T-helper 1 cell (primary cell): ENCODE measurements at regions not wholly inside any gene's neighbourhood (a gene's known extent, or its start where the extent isn't known, plus 50 kb on each side); places are given as distances from the start of the nearest gene placed in this dataset.
A peak's percentile ranks its signal among the peaks of the same experiment; 100 is the strongest.

ENCODE experiments used
- DNase-seq, 5 donors: peaks; one replicate each; pipeline ENCODE4 v3.0.0-alpha.2; 2012 to 2020

- DNase-seq = no peak
These were observed 64.6 kb downstream of the TSPAN17 start for GRCh38 chr5:176711883-176712282.

- no peak for DNase-seq
These were observed 65.4 kb downstream of the TSPAN17 start for GRCh38 chr5:176712546-176713304.

- DNase-seq = no peak
These were observed 66.1 kb downstream of the TSPAN17 start for GRCh38 chr5:176713409-176713808.

- DNase-seq = no peak
These were observed 66.8 kb downstream of the TSPAN17 start for GRCh38 chr5:176714067-176714466.

- no peak for DNase-seq
These were observed 69.0 kb downstream of the TSPAN17 start for GRCh38 chr5:176716320-176716719.

GRCh38 chr5:176719113-176719739, 71.9 kb downstream of the TSPAN17 start:
- DNase-seq = no peak

GRCh38 chr5:176721509-176721908, 74.2 kb downstream of the TSPAN17 start:
- DNase-seq = no peak

GRCh38 chr5:176722757-176723156, 75.5 kb downstream of the TSPAN17 start:
- DNase-seq = no peak

- peak in 1 of 5 donors; percentile 21 for DNase-seq
These were observed 76.2 kb downstream of the TSPAN17 start for GRCh38 chr5:176723440-176723839.

- DNase-seq = no peak
These were observed 77.2 kb downstream of the TSPAN17 start for GRCh38 chr5:176724472-176724871.

GRCh38 chr5:176725521-176726280, 78.4 kb downstream of the TSPAN17 start:
- DNase-seq = no peak

- no peak for DNase-seq
These were observed 79.7 kb downstream of the TSPAN17 start for GRCh38 chr5:176726746-176727527.

GRCh38 chr5:176727528-176727900, 80.2 kb downstream of the TSPAN17 start:
- no peak for DNase-seq

- DNase-seq = no peak
These were observed 80.8 kb downstream of the TSPAN17 start for GRCh38 chr5:176727983-176728675.

GRCh38 chr5:176728831-176729251, 81.5 kb upstream of the UNC5A start:
- no peak for DNase-seq

GRCh38 chr5:176730815-176731475, 79.4 kb upstream of the UNC5A start:
- no peak for DNase-seq

- DNase-seq = no peak
These were observed 78.7 kb upstream of the UNC5A start for GRCh38 chr5:176731506-176732160.

- DNase-seq = no peak
These were observed 78.1 kb upstream of the UNC5A start for GRCh38 chr5:176732306-176732705.

GRCh38 chr5:176732736-176733405, 77.5 kb upstream of the UNC5A start:
- no peak for DNase-seq
